HepG2 (cell line): ENCODE measurements at regions not wholly inside any gene's neighbourhood (a gene's known extent, or its start where the extent isn't known, plus 50 kb on each side); places are given as distances from the start of the nearest gene placed in this dataset.

Experiments used
- AHR ChIP-seq: IDR thresholded peaks from 2 replicates; pipeline ENCODE4 v1.6.1; 2018; ENCODE audit warnings: missing genetic modification reagents, missing compliant biosample characterization
- HMGXB4 ChIP-seq, 2 experiments: sonication (generic) in 1 of 2; formaldehyde crosslinking in 1 of 2; IDR thresholded peaks; 2 replicates each; pipeline versions ENCODE4 v1.4.0 to v1.6.1; 2018 to 2020; ENCODE audit warnings: missing genetic modification reagents in 2 of 2, borderline replicate concordance in 1 of 2, low read depth in 1 of 2, mild to moderate bottlenecking in 1 of 2, missing biosample characterization in 1 of 2
- NFIC ChIP-seq: IDR thresholded peaks from 2 replicates; pipeline ENCODE4 v1.6.1; 2012; ENCODE audit warnings: mild to moderate bottlenecking, low read length, inconsistent platforms
- PAF1 ChIP-seq: IDR thresholded peaks from 2 replicates; pipeline ENCODE4 v1.6.1; 2016; ENCODE audit warnings: missing genetic modification reagents, missing compliant biosample characterization
- PHF21A ChIP-seq: sonication (generic); formaldehyde crosslinking; IDR thresholded peaks from 2 replicates; pipeline ENCODE4 v1.5.0; 2020; ENCODE audit warnings: mild to moderate bottlenecking, missing genetic modification reagents
- POLR2A ChIP-seq, 2 experiments: IDR thresholded peaks; 2 replicates each; pipeline ENCODE4 v1.6.1; 2011; ENCODE audit warnings: low read depth in 2 of 2, low read length in 2 of 2, mild to moderate bottlenecking in 1 of 2, moderate library complexity in 1 of 2; ENCODE audit not compliant: insufficient read depth in 1 of 2
- PPARG ChIP-seq: conservative IDR thresholded peaks from 2 replicates; pipeline ENCODE4 v1.6.1; 2016; ENCODE audit warnings: missing biosample characterization, missing genetic modification reagents
- SP1 ChIP-seq, 2 experiments: fragments of 450-650 bp in 1 of 2; sonication (generic) in 1 of 2; formaldehyde crosslinking in 1 of 2; IDR thresholded peaks; 2 replicates each; pipeline versions ENCODE4 v1.4.0 to v1.6.1; 2016 to 2020; ENCODE audit warnings: missing genetic modification reagents in 1 of 2
- SUZ12 ChIP-seq: fragments of 150-350 bp; IDR thresholded peaks from 2 replicates; pipeline ENCODE4 v1.6.1; 2014; ENCODE audit warnings: low read depth, low read length
- ZNF570 ChIP-seq: sonication (generic); formaldehyde crosslinking; IDR thresholded peaks from 2 replicates; pipeline ENCODE4 v1.4.0; 2020; ENCODE audit warnings: mild to moderate bottlenecking, missing genetic modification reagents, borderline replicate concordance

GRCh38 chr11:91756829-91757480 is 467.7 kb upstream of the FAT3 start:
- TF ChIP-seq HMGXB4 (CRISPR knock-in tag; IDR thresholded peaks at IDR 0.05; ENCODE audit: borderline replicate concordance in 1 of 2, low read depth in 1 of 2) = no peak
- TF ChIP-seq PPARG = no peak
- TF ChIP-seq PAF1 = no peak
- TF ChIP-seq PHF21A (CRISPR knock-in tag) = no peak
- no peak for TF ChIP-seq POLR2A (IDR thresholded peaks at IDR 0.05; ENCODE audit: insufficient read depth in 1 of 2, low read depth in 2 of 2, low read length in 2 of 2)
- no peak for TF ChIP-seq AHR (CRISPR knock-in tag)
- TF ChIP-seq NFIC = no peak
- no peak for TF ChIP-seq ZNF570 (CRISPR knock-in tag)
- TF ChIP-seq SUZ12 = no peak
- no peak for TF ChIP-seq SP1 (IDR thresholded peaks at IDR 0.05)
- TF ChIP-seq SP1 (CRISPR knock-in tag; IDR thresholded peaks at IDR 0.05) = no peak
